ENCODE measurements at regions not wholly inside any gene's neighbourhood (a gene's known extent, or its start where the extent isn't known, plus 50 kb on each side); places are given as distances from the start of the nearest gene placed in this dataset.

DNA sequence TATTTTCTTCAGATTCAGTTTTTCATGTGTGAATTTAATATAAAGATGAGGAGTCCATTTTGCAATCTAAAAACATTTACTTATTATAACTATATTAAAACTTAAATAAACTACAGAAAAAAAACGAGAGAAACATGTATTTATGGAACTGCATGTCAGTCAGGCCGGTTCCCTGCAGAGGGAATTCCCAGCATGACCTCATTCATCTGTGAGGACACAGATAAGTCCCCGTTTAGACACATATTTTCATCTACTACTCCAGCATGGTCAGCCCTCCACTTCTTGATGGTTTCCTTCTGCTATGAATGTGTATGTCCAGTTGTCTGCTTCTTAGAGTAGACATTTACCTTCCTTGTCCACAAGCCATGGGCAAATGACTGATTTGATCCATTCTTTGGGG lies 339.1 kb downstream of the SEMA3D start:
- TF ChIP-seq SUZ12 (IDR thresholded peaks at IDR 0.05) (no peak), NFRKB (IDR thresholded peaks at IDR 0.05) (no peak), CTBP1 (IDR thresholded peaks at IDR 0.05; ENCODE audit: borderline replicate concordance) (no peak)

Measured in HEK293T (cell line).